ENCODE measurements at regions not wholly inside any gene's neighbourhood (a gene's known extent, or its start where the extent isn't known, plus 50 kb on each side); places are given as distances from the start of the nearest gene placed in this dataset.
"Not testable (repeated sequence)": the region's sequence is repeated elsewhere in the genome, so short reads cannot be mapped to it uniquely, and the experiment has no call there.

- no peak for DNase-seq (ENCODE audit: low spot score)
These were observed 147.6 kb downstream of the MAIP1 start for GRCh38 chr2:200102971-200103370.

GRCh38 chr2:200104015-200104414 lies 148.6 kb downstream of the MAIP1 start:
- DNase-seq (ENCODE audit: low spot score), result no peak

GRCh38 chr2:200107514-200108217 lies 152.3 kb downstream of the MAIP1 start:
- no peak for DNase-seq (ENCODE audit: low spot score)

GRCh38 chr2:200109421-200109820 lies 154.0 kb downstream of the MAIP1 start:
- no peak for DNase-seq (ENCODE audit: low spot score)

- DNase-seq (ENCODE audit: low spot score), result no peak
These were observed 155.0 kb downstream of the MAIP1 start for GRCh38 chr2:200110381-200110780.

- not testable (repeated sequence) for DNase-seq (ENCODE audit: low spot score)
These were observed 157.8 kb downstream of the MAIP1 start for GRCh38 chr2:200113016-200113799.

GRCh38 chr2:200119236-200119635 lies 163.9 kb downstream of the MAIP1 start:
- DNase-seq (ENCODE audit: low spot score), result no peak

GRCh38 chr2:200121931-200122330 lies 166.5 kb downstream of the MAIP1 start:
- no peak for DNase-seq (ENCODE audit: low spot score)

- DNase-seq (ENCODE audit: low spot score), result no peak
These were observed 167.3 kb downstream of the MAIP1 start for GRCh38 chr2:200122683-200123082.

GRCh38 chr2:200124665-200125368 lies 169.4 kb downstream of the MAIP1 start:
- DNase-seq (ENCODE audit: low spot score), result not testable (repeated sequence)

- no peak for DNase-seq (ENCODE audit: low spot score)
These were observed 170.3 kb downstream of the MAIP1 start for GRCh38 chr2:200125444-200126284.

GRCh38 chr2:200126285-200126670 lies 170.9 kb downstream of the MAIP1 start:
- DNase-seq (ENCODE audit: low spot score), result not testable (repeated sequence)

GRCh38 chr2:200126680-200127079 lies 171.3 kb downstream of the MAIP1 start:
- DNase-seq (ENCODE audit: low spot score), result not testable (repeated sequence)

GRCh38 chr2:200127848-200128247 lies 172.5 kb downstream of the MAIP1 start:
- no peak for DNase-seq (ENCODE audit: low spot score)

GRCh38 chr2:200128296-200128695 lies 172.9 kb downstream of the MAIP1 start:
- DNase-seq (ENCODE audit: low spot score), result no peak

GRCh38 chr2:200129721-200130462 lies 174.5 kb downstream of the MAIP1 start:
- no peak for DNase-seq (ENCODE audit: low spot score)

GRCh38 chr2:200130762-200131166 lies 175.4 kb downstream of the MAIP1 start:
- DNase-seq (ENCODE audit: low spot score), result no peak

GRCh38 chr2:200131307-200131706 lies 175.2 kb upstream of the SPATS2L start:
- DNase-seq (ENCODE audit: low spot score), result no peak

GRCh38 chr2:200135082-200135481 lies 171.4 kb upstream of the SPATS2L start:
- no peak for DNase-seq (ENCODE audit: low spot score)

- DNase-seq (ENCODE audit: low spot score), result no peak
These were observed 169.8 kb upstream of the SPATS2L start for GRCh38 chr2:200136655-200137054.

GRCh38 chr2:200137271-200137670 lies 169.2 kb upstream of the SPATS2L start:
- no peak for DNase-seq (ENCODE audit: low spot score)
